ENCODE measurements at regions not wholly inside any gene's neighbourhood (a gene's known extent, or its start where the extent isn't known, plus 50 kb on each side); places are given as distances from the start of the nearest gene placed in this dataset.

- TF ChIP-seq CTCF (IDR thresholded peaks at IDR 0.05): no peak
- no peak for TF ChIP-seq POLR2A (IDR thresholded peaks at IDR 0.05)
- no peak for TF ChIP-seq EP300 (IDR thresholded peaks at IDR 0.05)
Measured at GRCh38 chr2:49360407-49360767, 206.1 kb upstream of the FSHR start.
